GM23338 (cell line): ENCODE measurements at regions not wholly inside any gene's neighbourhood (a gene's known extent, or its start where the extent isn't known, plus 50 kb on each side); places are given as distances from the start of the nearest gene placed in this dataset.

Experiments used
- ATAC-seq: fragments of 200-7000 bp; cut with Tn5 transposase; 3 replicates; pipeline ENCODE4 v1.9.1; 2020
- DNase-seq: peaks from one replicate; pipeline ENCODE4 v3.0.0-alpha.2; 2015; ENCODE audit warnings: low spot score
- H2AFZ ChIP-seq: fragments of 200-600 bp; sonication (generic); 2 replicates; pipeline ENCODE4 v1.8.0; 2016; ENCODE audit warnings: antibody characterized with exemption, mild to moderate bottlenecking, moderate library complexity
- H3F3A ChIP-seq: fragments of 200-600 bp; sonication (generic); replicated peaks from 2 replicates; pipeline ENCODE4 v1.8.0; 2017; ENCODE audit warnings: antibody characterized with exemption, mixed run types, low read depth
- H3K27ac ChIP-seq: fragments of 200-600 bp; sonication (generic); 2 replicates; pipeline ENCODE4 v1.6.1; 2016; ENCODE audit warnings: low read depth
- H3K27me3 ChIP-seq: fragments of 200-600 bp; sonication (generic); 2 replicates; pipeline ENCODE4 v1.8.0; 2016; ENCODE audit warnings: mild to moderate bottlenecking, mixed run types, moderate library complexity; ENCODE audit not compliant: insufficient read depth
- H3K36me3 ChIP-seq: fragments of 200-600 bp; sonication (generic); 2 replicates; pipeline ENCODE4 v1.8.0; 2016; ENCODE audit warnings: mild to moderate bottlenecking; ENCODE audit not compliant: insufficient read depth
- H3K4me1 ChIP-seq: fragments of 200-600 bp; sonication (generic); 2 replicates; pipeline ENCODE4 v1.8.0; 2016; ENCODE audit warnings: mild to moderate bottlenecking, moderate library complexity; ENCODE audit not compliant: insufficient read depth
- H3K4me2 ChIP-seq: fragments of 200-600 bp; sonication (generic); 2 replicates; pipeline ENCODE4 v1.7.1; 2017; ENCODE audit warnings: mixed run types
- H3K4me3 ChIP-seq: fragments of 200-600 bp; sonication (generic); 2 replicates; pipeline ENCODE4 v1.6.1; 2016; ENCODE audit warnings: mixed run types
- H3K79me2 ChIP-seq: fragments of 200-600 bp; sonication (generic); replicated peaks from 2 replicates; pipeline ENCODE4 v1.8.0; 2017; ENCODE audit warnings: mild to moderate bottlenecking; ENCODE audit not compliant: insufficient read depth
- H3K9me2 ChIP-seq: fragments of 200-600 bp; sonication (generic); 2 replicates; pipeline ENCODE4 v1.8.0; 2017; ENCODE audit not compliant: insufficient read depth
- H4K20me1 ChIP-seq: fragments of 200-600 bp; sonication (generic); replicated peaks from 2 replicates; pipeline ENCODE4 v1.8.0; 2017; ENCODE audit warnings: mild to moderate bottlenecking; ENCODE audit not compliant: insufficient read depth
- H3K27ac Mint-ChIP-seq: 2 replicates; pipeline ENCODE4 v1.8.0; 2020; ENCODE audit warnings: inconsistent platforms, mild to moderate bottlenecking, moderate library complexity, mixed read lengths
- H3K27me3 Mint-ChIP-seq: 3 replicates; pipeline ENCODE4 v1.8.0; 2022; ENCODE audit warnings: low read depth, mild to moderate bottlenecking, moderate library complexity, mixed read lengths, inconsistent platforms; ENCODE audit not compliant: insufficient read depth, poor library complexity
- H3K36me3 Mint-ChIP-seq: 3 replicates; pipeline ENCODE4 v1.8.0; 2021; ENCODE audit warnings: low read depth, mild to moderate bottlenecking, inconsistent platforms, moderate library complexity, mixed read lengths
- H3K4me1 Mint-ChIP-seq: 3 replicates; pipeline ENCODE4 v1.8.0; 2020; ENCODE audit warnings: mild to moderate bottlenecking, inconsistent platforms, mixed read lengths
- H3K4me3 Mint-ChIP-seq: 3 replicates; pipeline ENCODE4 v1.8.0; 2021; ENCODE audit warnings: moderate library complexity, mild to moderate bottlenecking, inconsistent platforms, mixed read lengths
- H3K9me3 Mint-ChIP-seq: 3 replicates; pipeline ENCODE4 v1.8.0; 2020; ENCODE audit warnings: moderate library complexity, mild to moderate bottlenecking, inconsistent platforms, mixed read lengths
- CREB1 ChIP-seq: fragments of 250-450 bp; sonication (Bioruptor Pico); IDR thresholded peaks from 2 replicates; pipeline ENCODE4 v1.5.0; 2020; ENCODE audit warnings: low read depth, mild to moderate bottlenecking, moderate library complexity
- CTCF ChIP-seq, 2 experiments: fragments of 200-600 bp in 1 of 2; sonication (generic) in 1 of 2; conservative IDR thresholded peaks; 2 replicates each; pipeline versions ENCODE4 v1.5.1 to v1.6.1; 2016 to 2017; ENCODE audit warnings: antibody characterized with exemption in 2 of 2, low read depth in 2 of 2, mild to moderate bottlenecking in 2 of 2, moderate library complexity in 1 of 2
- EZH2 ChIP-seq: fragments of 200-600 bp; sonication (generic); IDR thresholded peaks from one replicate; pipeline ENCODE4 v1.8.0; 2017; ENCODE audit warnings: antibody characterized with exemption, mild to moderate bottlenecking, low read depth; ENCODE audit not compliant: unreplicated experiment
- JUNB ChIP-seq: IDR thresholded peaks from one replicate; pipeline ENCODE4 v1.6.1; 2016; ENCODE audit warnings: antibody characterized with exemption; ENCODE audit not compliant: unreplicated experiment
- NANOG ChIP-seq: IDR thresholded peaks from 2 replicates; pipeline ENCODE4 v1.6.1; 2016; ENCODE audit warnings: antibody characterized with exemption, borderline replicate concordance
- POLR2AphosphoS5 ChIP-seq: IDR thresholded peaks from 2 replicates; pipeline ENCODE4 v1.6.1; 2016; ENCODE audit warnings: antibody characterized with exemption, low read depth
- REST ChIP-seq: IDR thresholded peaks from one replicate; pipeline ENCODE4 v1.6.1; 2018; ENCODE audit warnings: antibody characterized with exemption; ENCODE audit not compliant: unreplicated experiment
- TF ChIP-seq, protein P1 (sequence below): IDR thresholded peaks from 2 replicates; pipeline ENCODE4 v1.6.1; 2016; ENCODE audit warnings: antibody characterized with exemption
- TF ChIP-seq, protein P2 (sequence below): fragments of 250-450 bp; sonication (Bioruptor Pico); IDR thresholded peaks from 2 replicates; pipeline ENCODE4 v1.5.0; 2020; ENCODE audit warnings: mild to moderate bottlenecking, moderate library complexity

- Histone ChIP-seq H4K20me1 (no peaks in the 10 kb centered on the region), H3K27ac (no peak overlapping the region), H3K4me2 (no peak overlapping the region), H3K27me3 (no peaks in the 10 kb centered on the region), H3F3A (no peaks in the 10 kb centered on the region), H3K9me2 (no peaks in the 10 kb centered on the region), H2AFZ (no peak overlapping the region), H3K4me3 (no peak overlapping the region), H3K79me2 (no peaks in the 10 kb centered on the region), H3K36me3 (no peaks in the 10 kb centered on the region), H3K4me1 (no peaks in the 10 kb centered on the region)
- Mint-ChIP-seq H3K4me3 (no peak overlapping the region), H3K4me1 (peaks cover 10% of the 10 kb centered on the region), H3K9me3 (no peaks in the 10 kb centered on the region), H3K27ac (peak overlapping the region; percentile 53; the same call in 1 of the 2 replicates), H3K27me3 (peaks cover 3% of the 10 kb centered on the region), H3K36me3 (no peaks in the 10 kb centered on the region; the same call in 2 of the 3 replicates)
- TF ChIP-seq POLR2AphosphoS5, result no peak
- TF ChIP-seq, protein P1, sequence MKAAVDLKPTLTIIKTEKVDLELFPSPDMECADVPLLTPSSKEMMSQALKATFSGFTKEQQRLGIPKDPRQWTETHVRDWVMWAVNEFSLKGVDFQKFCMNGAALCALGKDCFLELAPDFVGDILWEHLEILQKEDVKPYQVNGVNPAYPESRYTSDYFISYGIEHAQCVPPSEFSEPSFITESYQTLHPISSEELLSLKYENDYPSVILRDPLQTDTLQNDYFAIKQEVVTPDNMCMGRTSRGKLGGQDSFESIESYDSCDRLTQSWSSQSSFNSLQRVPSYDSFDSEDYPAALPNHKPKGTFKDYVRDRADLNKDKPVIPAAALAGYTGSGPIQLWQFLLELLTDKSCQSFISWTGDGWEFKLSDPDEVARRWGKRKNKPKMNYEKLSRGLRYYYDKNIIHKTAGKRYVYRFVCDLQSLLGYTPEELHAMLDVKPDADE, result no peak
- no peak for TF ChIP-seq CREB1 (CRISPR knock-in tag)
- DNase-seq (no peak), ATAC-seq (no peak)
Measured at GRCh38 chr4:81343046-81343445, 128.0 kb upstream of the PRKG2 start.

DNA sequence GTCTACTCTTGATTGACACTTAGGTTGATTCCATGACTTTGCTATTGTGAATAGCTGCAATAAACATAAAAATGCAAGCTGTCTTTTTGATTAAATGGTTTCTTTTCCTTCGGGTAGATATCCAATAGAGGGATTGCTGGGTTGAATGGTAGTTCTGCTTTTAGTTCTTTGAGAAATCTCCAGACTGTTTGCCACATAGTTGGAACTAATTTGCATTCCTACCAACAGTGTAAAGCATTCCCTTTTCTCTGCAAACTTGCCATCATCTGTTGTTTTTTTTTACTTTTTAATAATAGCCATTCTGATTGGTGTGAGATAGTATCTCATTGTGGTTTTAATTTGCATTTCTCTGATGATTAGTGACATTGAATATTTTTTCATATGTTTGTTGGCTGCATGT is 122.2 kb upstream of the PRKG2 start:
- H3K36me3 Mint-ChIP-seq, result no peaks in the 10 kb centered on the region
- Histone ChIP-seq H3K9me2 (no peaks in the 10 kb centered on the region), H3K27me3 (no peaks in the 10 kb centered on the region), H3K36me3 (no peaks in the 10 kb centered on the region), H2AFZ (no peak overlapping the region), H3K27ac (no peak overlapping the region), H3F3A (no peaks in the 10 kb centered on the region), H3K4me3 (no peak overlapping the region), H3K79me2 (no peaks in the 10 kb centered on the region), H3K4me1 (peaks cover 3% of the 10 kb centered on the region; the same call in 1 of the 2 replicates), H3K4me2 (no peak overlapping the region), H4K20me1 (no peaks in the 10 kb centered on the region)
- H3K9me3 Mint-ChIP-seq, result no peaks in the 10 kb centered on the region
- DNase-seq, result no peak
- H3K27me3 Mint-ChIP-seq, result no peaks in the 10 kb centered on the region
- ATAC-seq, result no peak
- no peak overlapping the region for H3K4me3 Mint-ChIP-seq
- no peak overlapping the region for H3K27ac Mint-ChIP-seq
- H3K4me1 Mint-ChIP-seq, result peaks cover 11% of the 10 kb centered on the region; the same call in 1 of the 3 replicates
- TF ChIP-seq POLR2AphosphoS5 (no peak), JUNB (no peak), CTCF (conservative IDR thresholded peaks at IDR 0.05; ENCODE audit: low read depth in 2 of 2) (no peak), EZH2 (no peak), NANOG (no peak), REST (no peak), CREB1 (CRISPR knock-in tag) (no peak)
- TF ChIP-seq, protein P2, sequence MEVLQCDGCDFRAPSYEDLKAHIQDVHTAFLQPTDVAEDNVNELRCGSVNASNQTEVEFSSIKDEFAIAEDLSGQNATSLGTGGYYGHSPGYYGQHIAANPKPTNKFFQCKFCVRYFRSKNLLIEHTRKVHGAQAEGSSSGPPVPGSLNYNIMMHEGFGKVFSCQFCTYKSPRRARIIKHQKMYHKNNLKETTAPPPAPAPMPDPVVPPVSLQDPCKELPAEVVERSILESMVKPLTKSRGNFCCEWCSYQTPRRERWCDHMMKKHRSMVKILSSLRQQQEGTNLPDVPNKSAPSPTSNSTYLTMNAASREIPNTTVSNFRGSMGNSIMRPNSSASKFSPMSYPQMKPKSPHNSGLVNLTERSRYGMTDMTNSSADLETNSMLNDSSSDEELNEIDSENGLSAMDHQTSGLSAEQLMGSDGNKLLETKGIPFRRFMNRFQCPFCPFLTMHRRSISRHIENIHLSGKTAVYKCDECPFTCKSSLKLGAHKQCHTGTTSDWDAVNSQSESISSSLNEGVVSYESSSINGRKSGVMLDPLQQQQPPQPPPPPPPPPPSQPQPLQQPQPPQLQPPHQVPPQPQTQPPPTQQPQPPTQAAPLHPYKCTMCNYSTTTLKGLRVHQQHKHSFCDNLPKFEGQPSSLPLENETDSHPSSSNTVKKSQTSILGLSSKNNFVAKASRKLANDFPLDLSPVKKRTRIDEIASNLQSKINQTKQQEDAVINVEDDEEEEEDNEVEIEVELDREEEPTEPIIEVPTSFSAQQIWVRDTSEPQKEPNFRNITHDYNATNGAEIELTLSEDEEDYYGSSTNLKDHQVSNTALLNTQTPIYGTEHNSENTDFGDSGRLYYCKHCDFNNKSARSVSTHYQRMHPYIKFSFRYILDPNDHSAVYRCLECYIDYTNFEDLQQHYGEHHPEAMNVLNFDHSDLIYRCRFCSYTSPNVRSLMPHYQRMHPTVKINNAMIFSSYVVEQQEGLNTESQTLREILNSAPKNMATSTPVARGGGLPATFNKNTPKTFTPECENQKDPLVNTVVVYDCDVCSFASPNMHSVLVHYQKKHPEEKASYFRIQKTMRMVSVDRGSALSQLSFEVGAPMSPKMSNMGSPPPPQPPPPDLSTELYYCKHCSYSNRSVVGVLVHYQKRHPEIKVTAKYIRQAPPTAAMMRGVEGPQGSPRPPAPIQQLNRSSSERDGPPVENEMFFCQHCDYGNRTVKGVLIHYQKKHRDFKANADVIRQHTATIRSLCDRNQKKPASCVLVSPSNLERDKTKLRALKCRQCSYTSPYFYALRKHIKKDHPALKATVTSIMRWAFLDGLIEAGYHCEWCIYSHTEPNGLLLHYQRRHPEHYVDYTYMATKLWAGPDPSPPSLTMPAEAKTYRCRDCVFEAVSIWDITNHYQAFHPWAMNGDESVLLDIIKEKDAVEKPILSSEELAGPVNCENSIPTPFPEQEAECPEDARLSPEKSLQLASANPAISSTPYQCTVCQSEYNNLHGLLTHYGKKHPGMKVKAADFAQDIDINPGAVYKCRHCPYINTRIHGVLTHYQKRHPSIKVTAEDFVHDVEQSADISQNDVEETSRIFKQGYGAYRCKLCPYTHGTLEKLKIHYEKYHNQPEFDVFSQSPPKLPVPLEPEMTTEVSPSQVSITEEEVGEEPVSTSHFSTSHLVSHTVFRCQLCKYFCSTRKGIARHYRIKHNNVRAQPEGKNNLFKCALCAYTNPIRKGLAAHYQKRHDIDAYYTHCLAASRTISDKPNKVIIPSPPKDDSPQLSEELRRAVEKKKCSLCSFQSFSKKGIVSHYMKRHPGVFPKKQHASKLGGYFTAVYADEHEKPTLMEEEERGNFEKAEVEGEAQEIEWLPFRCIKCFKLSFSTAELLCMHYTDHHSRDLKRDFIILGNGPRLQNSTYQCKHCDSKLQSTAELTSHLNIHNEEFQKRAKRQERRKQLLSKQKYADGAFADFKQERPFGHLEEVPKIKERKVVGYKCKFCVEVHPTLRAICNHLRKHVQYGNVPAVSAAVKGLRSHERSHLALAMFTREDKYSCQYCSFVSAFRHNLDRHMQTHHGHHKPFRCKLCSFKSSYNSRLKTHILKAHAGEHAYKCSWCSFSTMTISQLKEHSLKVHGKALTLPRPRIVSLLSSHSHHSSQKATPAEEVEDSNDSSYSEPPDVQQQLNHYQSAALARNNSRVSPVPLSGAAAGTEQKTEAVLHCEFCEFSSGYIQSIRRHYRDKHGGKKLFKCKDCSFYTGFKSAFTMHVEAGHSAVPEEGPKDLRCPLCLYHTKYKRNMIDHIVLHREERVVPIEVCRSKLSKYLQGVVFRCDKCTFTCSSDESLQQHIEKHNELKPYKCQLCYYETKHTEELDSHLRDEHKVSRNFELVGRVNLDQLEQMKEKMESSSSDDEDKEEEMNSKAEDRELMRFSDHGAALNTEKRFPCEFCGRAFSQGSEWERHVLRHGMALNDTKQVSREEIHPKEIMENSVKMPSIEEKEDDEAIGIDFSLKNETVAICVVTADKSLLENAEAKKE (CRISPR knock-in tag), result no peak
